ENCODE measurements at regions not wholly inside any gene's neighbourhood (a gene's known extent, or its start where the extent isn't known, plus 50 kb on each side); places are given as distances from the start of the nearest gene placed in this dataset.

GRCh38 chr1:5734414-5734813 is 257.8 kb downstream of the NPHP4 start:
- no peaks in the 10 kb centered on the region for H3K9me2 ChIP-seq (replicated peaks; ENCODE audit: low read length)
- H3K36me3 ChIP-seq (ENCODE audit: low read depth, low read length): no peaks in the 10 kb centered on the region
- no peak overlapping the region for H3K4me2 ChIP-seq (ENCODE audit: low read length)
- no peak for ATAC-seq
- ChIA-PET POLR2A (ENCODE audit: unreplicated experiment) (no interaction called here), CTCF (no interaction called here)
- no TSS peak for BruUV-seq (replicated peaks)
- no peaks in the 10 kb centered on the region for H4K20me1 ChIP-seq (ENCODE audit: low read length)
- H3K9ac ChIP-seq (ENCODE audit: low read length): no peak overlapping the region
- H3K27me3 ChIP-seq (ENCODE audit: low read length): peaks cover 69% of the 10 kb centered on the region
- DNase-seq: no peak
- H3K4me1 ChIP-seq (ENCODE audit: insufficient read depth, low read length): no peaks in the 10 kb centered on the region
- TF ChIP-seq EZH2 (IDR thresholded peaks at IDR 0.05; ENCODE audit: low read length, unreplicated experiment): no peak
- no peak for TF ChIP-seq CTCF (conservative IDR thresholded peaks at IDR 0.05; ENCODE audit: low read depth, low read length)
- TF ChIP-seq EZH2phosphoT487 (IDR thresholded peaks at IDR 0.05; ENCODE audit: borderline replicate concordance, low read length): no peak
- H3K27ac ChIP-seq (ENCODE audit: low read length): no peak overlapping the region
- H3K9me3 ChIP-seq (ENCODE audit: low read length): no peaks in the 10 kb centered on the region
- H3F3A ChIP-seq (ENCODE audit: low read length, unreplicated experiment): no peaks in the 10 kb centered on the region
- no peaks in the 10 kb centered on the region for H3K79me2 ChIP-seq (ENCODE audit: low read length)
- H2AFZ ChIP-seq (ENCODE audit: low read length): no peak overlapping the region
- H3K4me3 ChIP-seq (ENCODE audit: low read length): no peak overlapping the region
- intact Hi-C loops (cut with micrococcal nuclease): no loop called here

GRCh38 chr1:5733596-5733995 is 258.6 kb downstream of the NPHP4 start:
- POLR2A ChIA-PET (ENCODE audit: unreplicated experiment): no interaction called here
- H3K4me3 ChIP-seq (ENCODE audit: low read length): no peak overlapping the region
- H3K36me3 ChIP-seq (ENCODE audit: low read depth, low read length): no peaks in the 10 kb centered on the region
- DNase-seq (no peak), ATAC-seq (no peak)
- no peak for TF ChIP-seq EZH2 (IDR thresholded peaks at IDR 0.05; ENCODE audit: low read length, unreplicated experiment)
- no peak for TF ChIP-seq CTCF (conservative IDR thresholded peaks at IDR 0.05; ENCODE audit: low read depth, low read length)
- TF ChIP-seq EZH2phosphoT487 (IDR thresholded peaks at IDR 0.05; ENCODE audit: borderline replicate concordance, low read length): no peak
- H3F3A ChIP-seq (ENCODE audit: low read length, unreplicated experiment): no peaks in the 10 kb centered on the region
- no peaks in the 10 kb centered on the region for H3K4me1 ChIP-seq (ENCODE audit: insufficient read depth, low read length)
- BruUV-seq (replicated peaks): no TSS peak
- intact Hi-C loops (cut with micrococcal nuclease): no loop called here
- H3K79me2 ChIP-seq (ENCODE audit: low read length): no peaks in the 10 kb centered on the region
- H3K4me2 ChIP-seq (ENCODE audit: low read length): no peak overlapping the region
- no peaks in the 10 kb centered on the region for H3K9me2 ChIP-seq (replicated peaks; ENCODE audit: low read length)
- H4K20me1 ChIP-seq (ENCODE audit: low read length): no peaks in the 10 kb centered on the region
- no peak overlapping the region for H2AFZ ChIP-seq (ENCODE audit: low read length)
- no peak overlapping the region for H3K27ac ChIP-seq (ENCODE audit: low read length)
- CTCF ChIA-PET: no interaction called here
- no peaks in the 10 kb centered on the region for H3K9me3 ChIP-seq (ENCODE audit: low read length)
- H3K27me3 ChIP-seq (ENCODE audit: low read length): peaks cover 74% of the 10 kb centered on the region
- no peak overlapping the region for H3K9ac ChIP-seq (ENCODE audit: low read length)

GRCh38 chr1:5731110-5731423 is 261.2 kb downstream of the NPHP4 start:
- H3K27ac ChIP-seq (ENCODE audit: low read length): no peak overlapping the region
- no peaks in the 10 kb centered on the region for H3K79me2 ChIP-seq (ENCODE audit: low read length)
- no peaks in the 10 kb centered on the region for H3K36me3 ChIP-seq (ENCODE audit: low read depth, low read length)
- intact Hi-C loops (cut with micrococcal nuclease): no loop called here
- no peak for ATAC-seq
- H3K27me3 ChIP-seq (ENCODE audit: low read length): peaks cover 78% of the 10 kb centered on the region
- H3K4me3 ChIP-seq (ENCODE audit: low read length): no peak overlapping the region
- BruUV-seq (replicated peaks): no TSS peak
- no peak overlapping the region for H3K9ac ChIP-seq (ENCODE audit: low read length)
- no peak for DNase-seq
- no peaks in the 10 kb centered on the region for H3K9me3 ChIP-seq (ENCODE audit: low read length)
- H3K4me2 ChIP-seq (ENCODE audit: low read length): no peak overlapping the region
- H4K20me1 ChIP-seq (ENCODE audit: low read length): no peaks in the 10 kb centered on the region
- no peaks in the 10 kb centered on the region for H3K4me1 ChIP-seq (ENCODE audit: insufficient read depth, low read length)
- H3K9me2 ChIP-seq (replicated peaks; ENCODE audit: low read length): no peaks in the 10 kb centered on the region
- H2AFZ ChIP-seq (ENCODE audit: low read length): no peak overlapping the region
- POLR2A ChIA-PET (ENCODE audit: unreplicated experiment): no interaction called here
- CTCF ChIA-PET: no interaction called here
- TF ChIP-seq EZH2phosphoT487 (IDR thresholded peaks at IDR 0.05; ENCODE audit: borderline replicate concordance, low read length) (no peak), EZH2 (IDR thresholded peaks at IDR 0.05; ENCODE audit: low read length, unreplicated experiment) (no peak), CTCF (conservative IDR thresholded peaks at IDR 0.05; ENCODE audit: low read depth, low read length) (no peak)
- H3F3A ChIP-seq (ENCODE audit: low read length, unreplicated experiment): no peaks in the 10 kb centered on the region
